ENCODE measurements at regions not wholly inside any gene's neighbourhood (a gene's known extent, or its start where the extent isn't known, plus 50 kb on each side); places are given as distances from the start of the nearest gene placed in this dataset.

- Histone ChIP-seq H3K9me3 (replicated peaks; ENCODE audit: control insufficient read depth, insufficient read depth, low read length) (no peaks in the 10 kb centered on the region), H3K4me1 (ENCODE audit: control insufficient read depth, insufficient read depth, low read length) (no peaks in the 10 kb centered on the region), H3K27ac (ENCODE audit: control insufficient read depth, insufficient read depth) (no peak overlapping the region), H3K79me2 (ENCODE audit: control insufficient read depth, insufficient read depth, low read length) (no peaks in the 10 kb centered on the region), H2AFZ (ENCODE audit: control insufficient read depth, low read depth, low read length) (no peak overlapping the region), H3K27me3 (replicated peaks in 1 of 2; ENCODE audit: control insufficient read depth in 2 of 2, insufficient read depth in 2 of 2, low read length in 1 of 2) (0 out of 4 replicates have a peak, but pooled peaks cover 0 to 1% of the 10 kb centered on the region in 2 experiments), H3K4me3 (no peak overlapping the region), H3K36me3 (ENCODE audit: control insufficient read depth in 2 of 2, insufficient read depth in 2 of 2, low read length in 1 of 2) (no peaks in the 10 kb centered on the region), H3K4me2 (ENCODE audit: control insufficient read depth, insufficient read depth) (no peak overlapping the region), H3K9ac (ENCODE audit: control insufficient read depth, insufficient read depth, low read length) (no peak overlapping the region), H4K20me1 (ENCODE audit: control insufficient read depth, insufficient read depth) (no peaks in the 10 kb centered on the region)
- ATAC-seq (no peak), DNase-seq (ENCODE audit: low read depth, low spot score) (no peak), FAIRE-seq (no peak)
- no TSS peak for BruUV-seq (replicated peaks)
- ChIA-PET RAD21 (ENCODE audit: unreplicated experiment) (no interaction called here), POLR2A (no interaction called here), SMC1A (ENCODE audit: uncharacterized antibody, unreplicated experiment) (interaction anchor here (1.9 kb wide), 1 partner anchor 15 kb away, joined by 4 read pairs; no protein-coding TSS in a partner anchor), CTCF (interaction anchor here (0.9 to 1.0 kb wide), 2 partner anchors 10 to 52 kb away, joined by 3 to 4 read pairs; no protein-coding TSS in a partner anchor)
- 0% methylated on average over 1 of the region's 1 CpG for WGBS (ENCODE audit: insufficient coverage, insufficient replicate concordance, low lambda C conversion rate, missing lambda C conversion rate)
- in situ Hi-C loops (cut with MboI): no loop called here
- TF ChIP-seq RCOR1 (conservative IDR thresholded peaks at IDR 0.05; ENCODE audit: low read depth, low read length): no peak
- TF ChIP-seq SMAD1 (IDR thresholded peaks at IDR 0.05; ENCODE audit: low read depth, partially characterized antibody): no peak
- no peak for TF ChIP-seq RBBP5 (conservative IDR thresholded peaks at IDR 0.05)
- no peak for TF ChIP-seq DPF2 (IDR thresholded peaks at IDR 0.05)
- no peak for TF ChIP-seq TCF7 (IDR thresholded peaks at IDR 0.05; ENCODE audit: borderline replicate concordance)
- TF ChIP-seq, protein P1, sequence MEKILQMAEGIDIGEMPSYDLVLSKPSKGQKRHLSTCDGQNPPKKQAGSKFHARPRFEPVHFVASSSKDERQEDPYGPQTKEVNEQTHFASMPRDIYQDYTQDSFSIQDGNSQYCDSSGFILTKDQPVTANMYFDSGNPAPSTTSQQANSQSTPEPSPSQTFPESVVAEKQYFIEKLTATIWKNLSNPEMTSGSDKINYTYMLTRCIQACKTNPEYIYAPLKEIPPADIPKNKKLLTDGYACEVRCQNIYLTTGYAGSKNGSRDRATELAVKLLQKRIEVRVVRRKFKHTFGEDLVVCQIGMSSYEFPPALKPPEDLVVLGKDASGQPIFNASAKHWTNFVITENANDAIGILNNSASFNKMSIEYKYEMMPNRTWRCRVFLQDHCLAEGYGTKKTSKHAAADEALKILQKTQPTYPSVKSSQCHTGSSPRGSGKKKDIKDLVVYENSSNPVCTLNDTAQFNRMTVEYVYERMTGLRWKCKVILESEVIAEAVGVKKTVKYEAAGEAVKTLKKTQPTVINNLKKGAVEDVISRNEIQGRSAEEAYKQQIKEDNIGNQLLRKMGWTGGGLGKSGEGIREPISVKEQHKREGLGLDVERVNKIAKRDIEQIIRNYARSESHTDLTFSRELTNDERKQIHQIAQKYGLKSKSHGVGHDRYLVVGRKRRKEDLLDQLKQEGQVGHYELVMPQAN (conservative IDR thresholded peaks at IDR 0.05): no peak
- no peak for TF ChIP-seq MTA2 (IDR thresholded peaks at IDR 0.05; ENCODE audit: low read depth)
- no peak for TF ChIP-seq RELB (IDR thresholded peaks at IDR 0.05; ENCODE audit: low read depth)
- no peak for TF ChIP-seq SREBF1 (IDR thresholded peaks at IDR 0.05; ENCODE audit: low read length)
- no peak for TF ChIP-seq MYC (IDR thresholded peaks at IDR 0.05; ENCODE audit: insufficient read depth, insufficient read length, insufficient replicate concordance, low read length, severe bottlenecking)
- TF ChIP-seq BCL3 (IDR thresholded peaks at IDR 0.05; ENCODE audit: borderline replicate concordance, insufficient read depth, low read depth, low read length, poor library complexity, severe bottlenecking): no peak
- no peak for TF ChIP-seq HCFC1 (IDR thresholded peaks at IDR 0.05; ENCODE audit: low read length)
- no peak for TF ChIP-seq MEF2A (IDR thresholded peaks at IDR 0.05; ENCODE audit: insufficient read depth, low read depth, low read length)
- no peak for TF ChIP-seq ZNF217 (IDR thresholded peaks at IDR 0.05)
- no peak for TF ChIP-seq ESRRA (IDR thresholded peaks at IDR 0.05; ENCODE audit: low read length)
- no peak for TF ChIP-seq ZNF622 (IDR thresholded peaks at IDR 0.05)
- no peak for TF ChIP-seq MXI1 (IDR thresholded peaks at IDR 0.05; ENCODE audit: low read depth, low read length)
- intact Hi-C loops (cut with micrococcal nuclease; ENCODE audit: unreplicated experiment): no loop called here
These were observed 183.2 kb downstream of the KCNS3 start for GRCh38 chr2:18061717-18062116.
